VCaP (cell line): ENCODE measurements at regions not wholly inside any gene's neighbourhood (a gene's known extent, or its start where the extent isn't known, plus 50 kb on each side); places are given as distances from the start of the nearest gene placed in this dataset.

Experiments
- H3K27ac ChIP-seq: fragments of 450-650 bp; 2 replicates; pipeline ENCODE4 v1.5.1; 2017
- CTCF ChIP-seq: fragments of 450-650 bp; conservative IDR thresholded peaks from 2 replicates; pipeline ENCODE4 v1.5.1; 2017; ENCODE audit warnings: mild to moderate bottlenecking, moderate library complexity

GRCh38 chr5:2491846-2492245 is 259.6 kb downstream of the IRX2 start:
- no peak for TF ChIP-seq CTCF

GRCh38 chr5:2489306-2489705 is 262.2 kb downstream of the IRX2 start:
- TF ChIP-seq CTCF = no peak
- no peak overlapping the region for H3K27ac ChIP-seq

More at GRCh38 chr5:2491846-2492245, 259.6 kb downstream of the IRX2 start:
- H3K27ac ChIP-seq = no peak overlapping the region

GRCh38 chr5:2488593-2488992 is 262.9 kb downstream of the IRX2 start:
- TF ChIP-seq CTCF = no peak
- H3K27ac ChIP-seq = no peak overlapping the region

GRCh38 chr5:2487152-2487763 is 264.2 kb downstream of the IRX2 start:
- TF ChIP-seq CTCF = no peak

GRCh38 chr5:2486373-2486772 is 265.1 kb downstream of the IRX2 start:
- no peak for TF ChIP-seq CTCF
- no peak overlapping the region for H3K27ac ChIP-seq

More at GRCh38 chr5:2487152-2487763, 264.2 kb downstream of the IRX2 start:
- no peak overlapping the region for H3K27ac ChIP-seq

- TF ChIP-seq CTCF = no peak
- no peak overlapping the region for H3K27ac ChIP-seq
Observed at GRCh38 chr5:2482778-2483177, 268.7 kb downstream of the IRX2 start.

GRCh38 chr5:2480871-2481270 is 270.6 kb downstream of the IRX2 start:
- TF ChIP-seq CTCF = no peak
- peak overlapping the region; percentile 73; the same call in 1 of the 2 replicates for H3K27ac ChIP-seq
